ENCODE measurements at regions not wholly inside any gene's neighbourhood (a gene's known extent, or its start where the extent isn't known, plus 50 kb on each side); places are given as distances from the start of the nearest gene placed in this dataset.

DNA sequence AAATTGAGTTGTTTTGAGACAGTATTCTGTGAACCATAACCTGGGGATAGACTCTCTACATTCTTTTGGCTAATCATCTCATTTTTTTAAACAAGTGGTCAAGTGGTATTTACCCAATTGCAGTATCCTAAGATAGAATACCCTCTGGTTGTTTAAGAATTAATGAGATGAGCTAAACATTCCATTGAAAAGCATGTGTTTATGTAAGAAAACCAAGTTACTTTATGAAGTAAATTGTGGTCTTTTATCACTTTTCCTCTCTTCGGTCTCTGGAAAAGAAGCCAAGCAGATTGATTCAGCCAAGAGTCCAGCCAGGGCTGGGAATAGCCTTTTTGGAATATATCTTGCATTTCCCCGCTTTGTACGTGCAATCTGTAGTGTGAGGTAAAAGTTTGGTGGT, 185.7 kb upstream of the TOPAZ1 start:
- H3K27ac ChIP-seq (ENCODE audit: low read depth, low read length, poor library complexity, severe bottlenecking): no peak overlapping the region
- no peaks in the 10 kb centered on the region for H3K4me1 ChIP-seq (ENCODE audit: insufficient read depth, low read length, severe bottlenecking)
- no peak overlapping the region for H3K9ac ChIP-seq (ENCODE audit: low read length)
- no peaks in the 10 kb centered on the region for H3K36me3 ChIP-seq (ENCODE audit: insufficient read depth, low read length)
- H3K4me3 ChIP-seq (ENCODE audit: low read depth, low read length, poor library complexity, severe bottlenecking): no peak overlapping the region
- no peak overlapping the region for H3K4me2 ChIP-seq (ENCODE audit: low read length)
- no peaks in the 10 kb centered on the region for H3K9me3 ChIP-seq (ENCODE audit: low read length)
- H3K9me2 ChIP-seq (ENCODE audit: low read depth, low read length): no peaks in the 10 kb centered on the region
- no peaks in the 10 kb centered on the region for H3F3A ChIP-seq (ENCODE audit: insufficient read depth, low read length)
- no peaks in the 10 kb centered on the region for H3K79me2 ChIP-seq (ENCODE audit: insufficient read depth, low read length)
- TF ChIP-seq, protein P1, sequence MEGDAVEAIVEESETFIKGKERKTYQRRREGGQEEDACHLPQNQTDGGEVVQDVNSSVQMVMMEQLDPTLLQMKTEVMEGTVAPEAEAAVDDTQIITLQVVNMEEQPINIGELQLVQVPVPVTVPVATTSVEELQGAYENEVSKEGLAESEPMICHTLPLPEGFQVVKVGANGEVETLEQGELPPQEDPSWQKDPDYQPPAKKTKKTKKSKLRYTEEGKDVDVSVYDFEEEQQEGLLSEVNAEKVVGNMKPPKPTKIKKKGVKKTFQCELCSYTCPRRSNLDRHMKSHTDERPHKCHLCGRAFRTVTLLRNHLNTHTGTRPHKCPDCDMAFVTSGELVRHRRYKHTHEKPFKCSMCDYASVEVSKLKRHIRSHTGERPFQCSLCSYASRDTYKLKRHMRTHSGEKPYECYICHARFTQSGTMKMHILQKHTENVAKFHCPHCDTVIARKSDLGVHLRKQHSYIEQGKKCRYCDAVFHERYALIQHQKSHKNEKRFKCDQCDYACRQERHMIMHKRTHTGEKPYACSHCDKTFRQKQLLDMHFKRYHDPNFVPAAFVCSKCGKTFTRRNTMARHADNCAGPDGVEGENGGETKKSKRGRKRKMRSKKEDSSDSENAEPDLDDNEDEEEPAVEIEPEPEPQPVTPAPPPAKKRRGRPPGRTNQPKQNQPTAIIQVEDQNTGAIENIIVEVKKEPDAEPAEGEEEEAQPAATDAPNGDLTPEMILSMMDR (IDR thresholded peaks at IDR 0.05; ENCODE audit: low read length): no peak
- TF ChIP-seq EZH2 (IDR thresholded peaks at IDR 0.05; ENCODE audit: borderline replicate concordance, low read length): no peak
- H2AFZ ChIP-seq (ENCODE audit: low read length): no peak overlapping the region
- no peaks in the 10 kb centered on the region for H4K20me1 ChIP-seq (ENCODE audit: insufficient read depth, low read length)
- no peaks in the 10 kb centered on the region for H3K27me3 ChIP-seq (ENCODE audit: insufficient read depth, low read length)

DNA sequence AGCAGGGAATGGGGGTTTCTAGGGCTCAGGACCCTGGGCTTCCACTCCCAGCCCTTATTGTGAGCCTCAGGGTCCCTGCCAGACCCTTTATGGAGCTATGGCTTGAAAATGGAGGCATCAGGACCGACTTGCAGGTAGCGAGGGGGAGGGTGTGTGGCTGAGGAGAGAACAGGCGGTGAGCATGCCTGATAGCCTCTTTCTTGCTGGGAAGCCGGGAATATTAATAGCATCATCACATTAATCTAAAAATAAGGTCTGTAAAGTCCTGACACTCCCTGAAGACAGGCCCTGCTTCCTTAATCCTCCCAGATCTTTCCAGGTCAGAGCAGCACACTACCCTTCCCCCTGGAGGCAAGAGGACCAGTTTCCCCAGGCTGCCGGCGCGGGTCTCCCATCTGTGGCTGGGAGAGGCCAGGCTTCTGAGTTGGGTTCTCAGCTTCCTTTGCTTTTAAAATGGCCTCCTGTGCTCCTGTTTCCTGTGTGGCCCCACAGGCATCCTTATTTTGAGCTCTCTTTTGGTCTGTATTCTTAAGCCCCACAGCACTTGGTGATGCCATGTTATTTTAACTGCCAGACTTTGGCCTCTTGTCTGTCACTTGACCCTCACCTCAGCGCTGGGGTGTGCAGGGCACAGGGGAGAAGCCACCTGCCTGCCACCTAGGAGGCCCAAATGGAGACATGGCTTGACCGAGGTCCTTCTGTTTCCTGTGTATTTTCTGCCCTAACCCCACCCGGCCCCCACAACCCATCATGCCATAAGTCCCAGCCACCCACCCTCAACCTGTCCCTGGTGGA, 185.0 kb upstream of the TOPAZ1 start:
- Histone ChIP-seq H3K9me2 (ENCODE audit: low read depth, low read length) (no peaks in the 10 kb centered on the region), H3K4me1 (ENCODE audit: insufficient read depth, low read length, severe bottlenecking) (no peaks in the 10 kb centered on the region), H3K27ac (ENCODE audit: low read depth, low read length, poor library complexity, severe bottlenecking) (no peak overlapping the region), H3F3A (ENCODE audit: insufficient read depth, low read length) (no peaks in the 10 kb centered on the region), H4K20me1 (ENCODE audit: insufficient read depth, low read length) (no peaks in the 10 kb centered on the region), H2AFZ (ENCODE audit: low read length) (no peak overlapping the region), H3K4me3 (ENCODE audit: low read depth, low read length, poor library complexity, severe bottlenecking) (no peak overlapping the region), H3K9ac (ENCODE audit: low read length) (no peak overlapping the region), H3K9me3 (ENCODE audit: low read length) (no peaks in the 10 kb centered on the region), H3K79me2 (ENCODE audit: insufficient read depth, low read length) (no peaks in the 10 kb centered on the region), H3K36me3 (ENCODE audit: insufficient read depth, low read length) (no peaks in the 10 kb centered on the region), H3K27me3 (ENCODE audit: insufficient read depth, low read length) (no peaks in the 10 kb centered on the region), H3K4me2 (ENCODE audit: low read length) (no peak overlapping the region)
- TF ChIP-seq EZH2 (IDR thresholded peaks at IDR 0.05; ENCODE audit: borderline replicate concordance, low read length): no peak
- TF ChIP-seq, protein P1 (IDR thresholded peaks at IDR 0.05; ENCODE audit: low read length): no peak

DNA sequence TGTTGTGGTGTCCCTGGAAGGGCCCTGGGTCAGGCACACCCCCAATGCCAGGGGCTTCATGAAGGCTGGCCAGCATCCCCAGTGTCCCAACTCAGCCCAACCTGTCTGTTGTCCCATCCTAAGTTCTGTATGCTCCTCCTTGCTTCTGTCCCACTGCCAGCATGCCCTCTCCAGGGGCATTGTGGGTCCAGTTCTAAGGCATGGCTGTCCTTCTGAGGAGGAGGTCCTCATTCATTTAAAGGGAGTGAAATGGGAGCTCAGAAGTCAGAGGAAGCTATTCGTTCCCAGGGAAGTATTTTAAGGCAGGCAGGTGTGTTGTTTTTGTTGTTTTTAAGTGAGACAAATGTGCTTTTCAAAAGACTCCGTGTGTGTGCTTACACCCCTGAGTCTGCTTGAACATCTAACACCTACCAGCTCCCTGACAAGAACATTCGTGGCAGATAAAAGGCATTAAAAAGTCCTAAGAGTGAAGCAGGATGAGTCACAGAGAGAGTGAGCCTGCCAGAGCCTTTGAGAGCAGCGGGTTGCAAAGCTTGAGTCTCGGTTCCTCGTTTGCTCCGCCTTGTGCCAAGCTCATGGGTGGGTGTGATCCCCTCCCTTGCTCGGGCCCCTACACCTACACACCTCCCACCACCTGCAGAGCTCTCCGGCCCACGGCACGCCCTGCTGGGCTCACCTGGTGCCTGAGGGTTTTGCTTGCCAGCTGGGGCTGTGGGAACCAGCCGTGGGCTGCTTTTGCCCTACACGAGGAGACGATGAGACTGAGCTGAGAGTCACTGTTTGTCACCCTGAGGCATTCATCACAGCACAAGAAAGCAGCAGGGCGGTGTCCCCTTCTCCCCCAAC, 183.4 kb upstream of the TOPAZ1 start:
- Histone ChIP-seq H3K9me2 (ENCODE audit: low read depth, low read length) (no peaks in the 10 kb centered on the region), H3K79me2 (ENCODE audit: insufficient read depth, low read length) (no peaks in the 10 kb centered on the region), H3K36me3 (ENCODE audit: insufficient read depth, low read length) (no peaks in the 10 kb centered on the region), H3F3A (ENCODE audit: insufficient read depth, low read length) (no peaks in the 10 kb centered on the region), H2AFZ (ENCODE audit: low read length) (no peak overlapping the region), H3K9ac (ENCODE audit: low read length) (no peak overlapping the region), H3K27ac (ENCODE audit: low read depth, low read length, poor library complexity, severe bottlenecking) (no peak overlapping the region), H3K4me2 (ENCODE audit: low read length) (no peak overlapping the region), H3K27me3 (ENCODE audit: insufficient read depth, low read length) (no peaks in the 10 kb centered on the region), H4K20me1 (ENCODE audit: insufficient read depth, low read length) (no peaks in the 10 kb centered on the region), H3K9me3 (ENCODE audit: low read length) (no peaks in the 10 kb centered on the region), H3K4me1 (ENCODE audit: insufficient read depth, low read length, severe bottlenecking) (no peaks in the 10 kb centered on the region), H3K4me3 (ENCODE audit: low read depth, low read length, poor library complexity, severe bottlenecking) (no peak overlapping the region)
- TF ChIP-seq, protein P1 (IDR thresholded peaks at IDR 0.05; ENCODE audit: low read length): no peak
- TF ChIP-seq EZH2 (IDR thresholded peaks at IDR 0.05; ENCODE audit: borderline replicate concordance, low read length): no peak
